GM19324 (cell line): ENCODE measurements at regions not wholly inside any gene's neighbourhood (a gene's known extent, or its start where the extent isn't known, plus 50 kb on each side); places are given as distances from the start of the nearest gene placed in this dataset.
A peak's percentile ranks its signal among the peaks of the same experiment; 100 is the strongest.
"Not testable (repeated sequence)": the region's sequence is repeated elsewhere in the genome, so short reads cannot be mapped to it uniquely, and the experiment has no call there.

Experiments used
- ATAC-seq: cut with Tn5 transposase; IDR thresholded peaks from one replicate; pipeline ENCODE4 v1.9.1; 2021; ENCODE audit warnings: mild to moderate bottlenecking, moderate library complexity; ENCODE audit not compliant: unreplicated experiment, low FRiP score

- ATAC-seq: no peak
Measured at GRCh38 chr4:31236020-31236638, 516.0 kb downstream of the PCDH7 start.

- ATAC-seq: no peak
Measured at GRCh38 chr4:31236639-31237173, 516.5 kb downstream of the PCDH7 start.

- no peak for ATAC-seq
Measured at GRCh38 chr4:31237233-31237632, 517.1 kb downstream of the PCDH7 start.

GRCh38 chr4:31239886-31240285 lies 519.7 kb downstream of the PCDH7 start:
- ATAC-seq: no peak

GRCh38 chr4:31241504-31242106 lies 521.4 kb downstream of the PCDH7 start:
- no peak for ATAC-seq

GRCh38 chr4:31246856-31247255 lies 526.7 kb downstream of the PCDH7 start:
- no peak for ATAC-seq

GRCh38 chr4:31259119-31259518 lies 539.0 kb downstream of the PCDH7 start:
- ATAC-seq: no peak

- ATAC-seq: no peak
Measured at GRCh38 chr4:31261632-31262031, 541.5 kb downstream of the PCDH7 start.

GRCh38 chr4:31266094-31266493 lies 545.9 kb downstream of the PCDH7 start:
- not testable (repeated sequence) for ATAC-seq

GRCh38 chr4:31272331-31273061 lies 552.3 kb downstream of the PCDH7 start:
- no peak for ATAC-seq

- no peak for ATAC-seq
Measured at GRCh38 chr4:31275906-31276305, 555.7 kb downstream of the PCDH7 start.

GRCh38 chr4:31283679-31284078 lies 563.5 kb downstream of the PCDH7 start:
- no peak for ATAC-seq

- no peak for ATAC-seq
Measured at GRCh38 chr4:31290836-31291235, 570.7 kb downstream of the PCDH7 start.

GRCh38 chr4:31291238-31291637 lies 571.1 kb downstream of the PCDH7 start:
- peak; percentile 51 for ATAC-seq

- no peak for ATAC-seq
Measured at GRCh38 chr4:31294655-31295480, 574.7 kb downstream of the PCDH7 start.

- ATAC-seq: no peak
Measured at GRCh38 chr4:31298737-31299136, 578.6 kb downstream of the PCDH7 start.

GRCh38 chr4:31307029-31307428 lies 586.9 kb downstream of the PCDH7 start:
- ATAC-seq: no peak

GRCh38 chr4:31324814-31325213 lies 604.6 kb downstream of the PCDH7 start:
- ATAC-seq: no peak

GRCh38 chr4:31325300-31325699 lies 605.1 kb downstream of the PCDH7 start:
- no peak for ATAC-seq

- ATAC-seq: no peak
Measured at GRCh38 chr4:31327031-31327430, 606.9 kb downstream of the PCDH7 start.

GRCh38 chr4:31328932-31329331 lies 608.8 kb downstream of the PCDH7 start:
- no peak for ATAC-seq
